Erythroblast (primary cell): ENCODE measurements at regions not wholly inside any gene's neighbourhood (a gene's known extent, or its start where the extent isn't known, plus 50 kb on each side); places are given as distances from the start of the nearest gene placed in this dataset.

Experiments used
- GATA1 ChIP-seq: IDR thresholded peaks from 2 replicates; pipeline ENCODE4 v1.6.1; 2011; ENCODE audit warnings: low read depth, mild to moderate bottlenecking, control low read depth, low read length, moderate library complexity
- POLR2A ChIP-seq: IDR thresholded peaks from 2 replicates; pipeline ENCODE4 v1.6.1; 2011; ENCODE audit warnings: mild to moderate bottlenecking, low read length

- TF ChIP-seq POLR2A (no peak), GATA1 (no peak)
These were observed 942.4 kb upstream of the GYPC start for GRCh38 chr2:125713533-125713932.
